ENCODE measurements at regions not wholly inside any gene's neighbourhood (a gene's known extent, or its start where the extent isn't known, plus 50 kb on each side); places are given as distances from the start of the nearest gene placed in this dataset.

- Histone ChIP-seq H3K27me3 (ENCODE audit: control insufficient read depth, insufficient read depth, low read length) (no peaks in the 10 kb centered on the region), H3K9me3 (ENCODE audit: control insufficient read depth, insufficient read depth, low read length) (no peaks in the 10 kb centered on the region), H3K9ac (ENCODE audit: low read depth, low read length) (no peak overlapping the region), H3K4me1 (ENCODE audit: control insufficient read depth, insufficient read depth, low read length) (no peaks in the 10 kb centered on the region), H3K36me3 (ENCODE audit: control insufficient read depth, insufficient read depth, low read length) (no peaks in the 10 kb centered on the region), H3K4me3 (ENCODE audit: low read depth, low read length) (no peak overlapping the region)
Observed at GRCh38 chr4:166311169-166311568, 438.1 kb downstream of the TLL1 start.

- Histone ChIP-seq H3K36me3 (ENCODE audit: control insufficient read depth, insufficient read depth, low read length) (no peaks in the 10 kb centered on the region), H3K4me1 (ENCODE audit: control insufficient read depth, insufficient read depth, low read length) (no peaks in the 10 kb centered on the region), H3K9me3 (ENCODE audit: control insufficient read depth, insufficient read depth, low read length) (no peaks in the 10 kb centered on the region), H3K9ac (ENCODE audit: low read depth, low read length) (no peak overlapping the region), H3K27me3 (ENCODE audit: control insufficient read depth, insufficient read depth, low read length) (no peaks in the 10 kb centered on the region), H3K4me3 (ENCODE audit: low read depth, low read length) (no peak overlapping the region)
Observed at GRCh38 chr4:166312166-166312565, 439.1 kb downstream of the TLL1 start.

GRCh38 chr4:166314902-166315301 lies 441.9 kb downstream of the TLL1 start:
- Histone ChIP-seq H3K4me3 (ENCODE audit: low read depth, low read length) (no peak overlapping the region), H3K27me3 (ENCODE audit: control insufficient read depth, insufficient read depth, low read length) (no peaks in the 10 kb centered on the region), H3K36me3 (ENCODE audit: control insufficient read depth, insufficient read depth, low read length) (no peaks in the 10 kb centered on the region), H3K9me3 (ENCODE audit: control insufficient read depth, insufficient read depth, low read length) (no peaks in the 10 kb centered on the region), H3K9ac (ENCODE audit: low read depth, low read length) (no peak overlapping the region), H3K4me1 (ENCODE audit: control insufficient read depth, insufficient read depth, low read length) (no peaks in the 10 kb centered on the region)

GRCh38 chr4:166315721-166316467 lies 442.9 kb downstream of the TLL1 start:
- Histone ChIP-seq H3K27me3 (ENCODE audit: control insufficient read depth, insufficient read depth, low read length) (no peaks in the 10 kb centered on the region), H3K9me3 (ENCODE audit: control insufficient read depth, insufficient read depth, low read length) (no peaks in the 10 kb centered on the region), H3K4me1 (ENCODE audit: control insufficient read depth, insufficient read depth, low read length) (no peaks in the 10 kb centered on the region)

GRCh38 chr4:166318810-166319525 lies 445.9 kb downstream of the TLL1 start:
- Histone ChIP-seq H3K27me3 (ENCODE audit: control insufficient read depth, insufficient read depth, low read length) (no peaks in the 10 kb centered on the region), H3K36me3 (ENCODE audit: control insufficient read depth, insufficient read depth, low read length) (no peaks in the 10 kb centered on the region), H3K9me3 (ENCODE audit: control insufficient read depth, insufficient read depth, low read length) (no peaks in the 10 kb centered on the region), H3K4me1 (ENCODE audit: control insufficient read depth, insufficient read depth, low read length) (no peaks in the 10 kb centered on the region), H3K9ac (ENCODE audit: low read depth, low read length) (no peak overlapping the region), H3K4me3 (ENCODE audit: low read depth, low read length) (no peak overlapping the region)

More at GRCh38 chr4:166315721-166316467, 442.9 kb downstream of the TLL1 start:
- Histone ChIP-seq H3K9ac (ENCODE audit: low read depth, low read length) (no peak overlapping the region), H3K4me3 (ENCODE audit: low read depth, low read length) (no peak overlapping the region), H3K36me3 (ENCODE audit: control insufficient read depth, insufficient read depth, low read length) (no peaks in the 10 kb centered on the region)

GRCh38 chr4:166323250-166323649 lies 450.2 kb downstream of the TLL1 start:
- Histone ChIP-seq H3K4me1 (ENCODE audit: control insufficient read depth, insufficient read depth, low read length) (no peaks in the 10 kb centered on the region), H3K4me3 (ENCODE audit: low read depth, low read length) (no peak overlapping the region), H3K27me3 (ENCODE audit: control insufficient read depth, insufficient read depth, low read length) (no peaks in the 10 kb centered on the region), H3K36me3 (ENCODE audit: control insufficient read depth, insufficient read depth, low read length) (no peaks in the 10 kb centered on the region), H3K9me3 (ENCODE audit: control insufficient read depth, insufficient read depth, low read length) (no peaks in the 10 kb centered on the region), H3K9ac (ENCODE audit: low read depth, low read length) (no peak overlapping the region)

- Histone ChIP-seq H3K9ac (ENCODE audit: low read depth, low read length) (no peak overlapping the region), H3K4me1 (ENCODE audit: control insufficient read depth, insufficient read depth, low read length) (no peaks in the 10 kb centered on the region), H3K4me3 (ENCODE audit: low read depth, low read length) (no peak overlapping the region), H3K27me3 (ENCODE audit: control insufficient read depth, insufficient read depth, low read length) (no peaks in the 10 kb centered on the region), H3K9me3 (ENCODE audit: control insufficient read depth, insufficient read depth, low read length) (no peaks in the 10 kb centered on the region), H3K36me3 (ENCODE audit: control insufficient read depth, insufficient read depth, low read length) (no peaks in the 10 kb centered on the region)
Observed at GRCh38 chr4:166324321-166324720, 451.3 kb downstream of the TLL1 start.

GRCh38 chr4:166335256-166335938 lies 462.4 kb downstream of the TLL1 start:
- H3K4me3 ChIP-seq (ENCODE audit: low read depth, low read length), result no peak overlapping the region
- H3K4me1 ChIP-seq (ENCODE audit: control insufficient read depth, insufficient read depth, low read length), result no peaks in the 10 kb centered on the region
- H3K9ac ChIP-seq (ENCODE audit: low read depth, low read length), result no peak overlapping the region
- H3K36me3 ChIP-seq (ENCODE audit: control insufficient read depth, insufficient read depth, low read length), result no peaks in the 10 kb centered on the region
- H3K27me3 ChIP-seq (ENCODE audit: control insufficient read depth, insufficient read depth, low read length), result no peaks in the 10 kb centered on the region
- no peaks in the 10 kb centered on the region for H3K9me3 ChIP-seq (ENCODE audit: control insufficient read depth, insufficient read depth, low read length)

GRCh38 chr4:166341992-166342391 lies 469.0 kb downstream of the TLL1 start:
- H3K36me3 ChIP-seq (ENCODE audit: control insufficient read depth, insufficient read depth, low read length), result no peaks in the 10 kb centered on the region
- H3K9me3 ChIP-seq (ENCODE audit: control insufficient read depth, insufficient read depth, low read length), result no peaks in the 10 kb centered on the region
- H3K9ac ChIP-seq (ENCODE audit: low read depth, low read length), result no peak overlapping the region
- no peak overlapping the region for H3K4me3 ChIP-seq (ENCODE audit: low read depth, low read length)
- no peaks in the 10 kb centered on the region for H3K4me1 ChIP-seq (ENCODE audit: control insufficient read depth, insufficient read depth, low read length)
- H3K27me3 ChIP-seq (ENCODE audit: control insufficient read depth, insufficient read depth, low read length), result no peaks in the 10 kb centered on the region

GRCh38 chr4:166363198-166363597 lies 490.2 kb downstream of the TLL1 start:
- H3K36me3 ChIP-seq (ENCODE audit: control insufficient read depth, insufficient read depth, low read length), result no peaks in the 10 kb centered on the region
- H3K27me3 ChIP-seq (ENCODE audit: control insufficient read depth, insufficient read depth, low read length), result no peaks in the 10 kb centered on the region
- no peaks in the 10 kb centered on the region for H3K9me3 ChIP-seq (ENCODE audit: control insufficient read depth, insufficient read depth, low read length)
- H3K9ac ChIP-seq (ENCODE audit: low read depth, low read length), result no peak overlapping the region
- H3K4me1 ChIP-seq (ENCODE audit: control insufficient read depth, insufficient read depth, low read length), result no peaks in the 10 kb centered on the region
- no peak overlapping the region for H3K4me3 ChIP-seq (ENCODE audit: low read depth, low read length)

GRCh38 chr4:166366012-166366411 lies 493.0 kb downstream of the TLL1 start:
- Histone ChIP-seq H3K27me3 (ENCODE audit: control insufficient read depth, insufficient read depth, low read length) (no peaks in the 10 kb centered on the region), H3K4me3 (ENCODE audit: low read depth, low read length) (no peak overlapping the region), H3K9me3 (ENCODE audit: control insufficient read depth, insufficient read depth, low read length) (peaks cover 3% of the 10 kb centered on the region), H3K9ac (ENCODE audit: low read depth, low read length) (no peak overlapping the region), H3K36me3 (ENCODE audit: control insufficient read depth, insufficient read depth, low read length) (no peaks in the 10 kb centered on the region), H3K4me1 (ENCODE audit: control insufficient read depth, insufficient read depth, low read length) (no peaks in the 10 kb centered on the region)

- Histone ChIP-seq H3K27me3 (ENCODE audit: control insufficient read depth, insufficient read depth, low read length) (no peaks in the 10 kb centered on the region), H3K4me3 (ENCODE audit: low read depth, low read length) (no peak overlapping the region)
Observed at GRCh38 chr4:166377578-166377977, 504.5 kb downstream of the TLL1 start.

More at GRCh38 chr4:166377578-166377977, 504.5 kb downstream of the TLL1 start:
- no peak overlapping the region for H3K9ac ChIP-seq (ENCODE audit: low read depth, low read length)
- no peaks in the 10 kb centered on the region for H3K36me3 ChIP-seq (ENCODE audit: control insufficient read depth, insufficient read depth, low read length)
- H3K9me3 ChIP-seq (ENCODE audit: control insufficient read depth, insufficient read depth, low read length), result peaks cover 2% of the 10 kb centered on the region
- H3K4me1 ChIP-seq (ENCODE audit: control insufficient read depth, insufficient read depth, low read length), result no peaks in the 10 kb centered on the region
